Umbilical cord (tissue), 1 donor: ENCODE measurements at regions not wholly inside any gene's neighbourhood (a gene's known extent, or its start where the extent isn't known, plus 50 kb on each side); places are given as distances from the start of the nearest gene placed in this dataset.
A peak's percentile ranks its signal among the peaks of the same experiment; 100 is the strongest.

Experiments used
- DNase-seq: peaks from one replicate; pipeline ENCODE4 v3.0.0-alpha.2; 2015; ENCODE audit warnings: low spot score

DNA sequence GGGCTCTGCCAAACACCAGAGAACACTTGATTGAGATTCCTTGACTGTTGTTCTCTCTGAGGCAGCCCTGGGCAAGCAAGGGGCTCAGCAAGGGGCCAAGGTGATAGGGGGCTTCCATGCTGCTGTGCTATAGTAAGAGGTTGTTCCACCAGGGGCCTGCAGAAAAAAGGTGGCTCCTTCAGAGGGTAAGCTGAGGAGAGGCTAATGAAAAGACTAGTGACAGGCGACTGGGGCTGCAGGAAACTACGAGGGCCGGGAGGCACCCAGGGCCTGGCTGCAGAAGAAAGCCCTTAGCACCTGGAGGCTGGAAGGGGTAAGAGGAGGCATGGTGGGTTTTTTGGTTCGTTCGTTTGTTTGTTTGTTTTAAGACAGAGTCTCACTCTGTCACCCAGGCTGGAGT is 88.0 kb upstream of the CTNNA1 start:
- no peak for DNase-seq

DNA sequence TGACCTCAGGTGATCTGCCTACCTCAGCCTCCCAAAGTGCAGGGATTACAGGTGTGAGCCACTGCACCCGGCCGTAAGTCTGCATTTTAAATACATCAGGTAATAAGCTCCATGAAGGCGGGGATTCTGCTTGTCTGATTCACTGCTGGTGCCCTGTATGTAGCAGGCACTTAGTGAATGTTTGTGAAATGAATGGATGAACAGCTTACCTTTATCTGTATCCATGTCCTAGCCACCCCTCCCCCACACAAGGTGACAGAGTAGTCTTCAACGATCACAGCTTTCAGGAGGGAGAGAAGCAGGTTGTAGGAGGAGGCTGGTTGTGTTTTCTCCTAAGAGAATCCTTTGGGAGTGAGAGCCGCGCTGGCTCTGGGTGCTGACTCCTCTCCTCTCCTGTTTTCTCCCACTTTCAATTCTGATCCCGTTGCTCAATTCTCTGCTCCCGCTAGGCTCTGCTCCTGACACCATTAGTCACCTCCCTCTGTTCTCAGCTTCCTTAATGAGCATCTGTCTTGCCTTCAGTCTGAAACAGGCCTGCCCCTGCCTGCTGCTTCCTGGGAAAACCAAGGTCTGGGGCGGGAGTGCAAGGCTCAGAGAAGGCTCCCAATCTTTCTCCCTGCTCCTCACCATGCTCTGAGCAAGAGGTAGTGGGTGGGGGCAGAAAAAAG is 88.8 kb upstream of the CTNNA1 start:
- DNase-seq: no peak

DNA sequence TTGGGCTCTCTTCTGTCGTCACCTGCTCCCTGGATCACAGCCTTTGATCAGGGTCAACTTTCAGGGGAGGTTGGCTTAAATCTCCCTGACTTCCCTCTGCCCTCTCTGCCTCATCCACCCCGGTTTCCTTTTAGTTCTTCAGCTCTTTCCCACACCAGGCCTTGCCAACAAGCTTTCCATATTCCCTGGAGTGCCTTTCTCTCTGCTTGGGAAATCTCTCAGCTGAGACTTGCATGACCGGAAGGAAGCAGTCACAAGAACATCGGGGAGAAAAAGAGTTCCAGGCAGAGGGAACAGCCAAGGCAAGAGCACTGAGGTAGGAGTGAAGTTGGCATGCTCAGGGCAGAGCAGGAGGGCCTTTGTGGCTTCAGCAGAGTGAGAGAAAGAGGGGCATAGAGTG is 88.4 kb upstream of the HSPA9 start:
- no peak for DNase-seq

DNA sequence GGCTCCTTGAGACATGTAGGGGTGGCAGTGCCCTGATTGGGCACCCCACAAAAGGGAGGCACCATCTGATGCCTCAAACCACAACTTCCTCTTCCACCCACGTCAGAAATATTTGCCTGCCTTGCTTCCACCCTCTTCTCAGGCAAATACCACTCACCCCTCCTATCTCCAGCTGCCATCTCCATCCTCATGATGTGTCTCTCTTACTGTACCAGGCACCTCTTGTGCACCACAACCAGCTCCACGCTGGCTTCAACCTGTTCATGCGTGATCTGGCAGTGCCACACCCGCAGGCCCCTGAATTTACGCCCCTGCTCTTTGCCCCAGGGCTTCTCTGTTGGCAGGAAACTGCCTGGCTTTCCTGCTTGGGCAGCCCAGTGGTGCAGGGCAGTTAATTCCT is 87.8 kb upstream of the HSPA9 start:
- DNase-seq: no peak

DNA sequence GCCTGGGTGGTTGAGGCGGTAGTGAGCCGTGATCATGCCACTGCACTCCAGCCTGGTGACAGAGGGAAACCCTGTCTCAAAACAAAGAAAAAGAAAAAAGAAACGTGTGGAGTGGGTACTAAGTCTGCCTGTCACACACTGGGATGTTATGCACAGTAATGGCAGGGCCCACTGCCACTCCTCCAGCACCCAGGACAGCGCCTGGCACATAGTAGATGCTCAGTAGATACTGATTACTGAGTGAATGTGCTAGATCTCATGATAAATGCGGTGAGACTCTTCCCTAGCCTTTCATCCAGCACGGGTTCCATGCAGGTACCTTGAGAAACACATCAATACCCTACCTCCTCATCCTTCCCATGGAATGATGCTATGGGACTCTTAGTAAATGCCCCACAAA is 87.4 kb upstream of the HSPA9 start:
- DNase-seq: no peak

DNA sequence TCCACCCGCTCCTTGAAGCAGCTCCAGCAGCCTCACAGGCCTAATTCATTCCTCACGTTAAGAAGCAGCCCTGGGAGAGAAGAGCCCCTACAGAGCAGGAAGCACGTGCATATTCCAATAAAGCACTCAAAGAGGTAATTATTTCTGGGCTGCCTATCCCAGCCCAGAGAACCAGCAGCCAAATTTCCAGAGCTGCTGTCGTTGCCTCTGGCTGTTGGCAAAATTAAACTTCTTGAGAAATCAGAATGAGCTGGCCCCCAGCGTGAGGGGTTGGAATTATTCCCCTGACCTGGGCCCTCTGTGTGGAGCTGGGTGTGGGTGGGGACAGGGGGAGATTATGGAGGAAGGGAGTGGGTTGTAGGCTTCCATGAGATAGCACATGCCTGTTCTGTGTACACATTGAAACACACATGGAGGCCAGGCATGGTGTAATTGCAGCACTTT is 86.8 kb upstream of the HSPA9 start:
- DNase-seq: no peak

DNA sequence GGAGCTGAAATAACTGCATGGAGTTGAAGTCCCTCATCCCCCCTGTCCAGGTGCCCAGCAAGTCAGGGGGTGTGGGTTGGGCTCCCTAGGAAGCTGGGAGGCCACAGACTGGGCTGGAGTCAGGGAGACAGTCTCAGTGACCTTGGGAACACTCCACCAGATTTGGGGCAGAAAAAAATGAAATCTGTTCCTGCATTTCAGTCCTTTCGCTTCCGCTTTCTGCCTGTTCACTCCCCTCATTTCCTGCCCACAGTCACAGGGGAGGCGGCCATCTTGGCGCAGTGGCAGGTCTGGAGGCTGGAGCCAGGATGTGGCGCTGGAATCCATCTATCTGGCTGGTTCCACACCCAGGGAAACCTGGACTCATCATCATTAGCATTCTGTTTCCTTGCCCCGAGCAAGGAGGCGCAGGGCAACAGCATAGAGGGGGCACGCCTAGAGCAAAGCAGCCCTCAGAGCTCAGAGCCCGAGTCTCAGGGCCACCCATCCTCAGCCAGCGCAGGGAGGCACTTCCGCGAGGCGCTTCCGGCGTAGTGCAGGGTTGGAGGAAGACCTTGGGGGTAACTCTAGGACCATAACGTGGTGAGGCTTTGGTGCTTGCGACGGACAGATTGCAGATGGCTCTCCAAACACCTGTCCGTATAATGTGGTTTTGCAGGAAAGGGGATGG is 86.2 kb upstream of the HSPA9 start:
- no peak for DNase-seq

DNA sequence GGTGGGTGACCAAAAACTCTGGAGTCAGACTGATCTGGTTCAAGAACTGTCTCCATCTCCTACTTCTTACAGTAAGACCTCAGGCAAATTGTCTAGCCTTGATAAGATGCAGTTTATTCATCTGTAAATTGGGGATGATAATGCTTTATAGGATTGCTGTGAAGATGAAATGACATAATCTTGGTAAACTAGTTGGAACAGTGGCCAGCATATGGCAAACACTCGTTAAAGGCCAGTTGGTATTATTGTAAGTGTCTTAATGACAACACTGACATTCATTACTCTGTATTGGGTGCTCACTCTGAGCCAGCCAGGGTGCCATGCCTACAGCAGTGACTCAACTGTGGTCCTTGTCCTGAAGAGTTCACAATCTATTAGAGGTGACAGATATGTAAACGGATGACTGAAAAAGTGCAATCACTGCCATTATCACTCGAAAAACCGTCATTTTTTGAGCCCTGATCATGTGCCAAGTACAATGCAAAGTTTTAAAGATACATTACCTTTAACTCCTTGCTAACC is 84.9 kb upstream of the HSPA9 start:
- DNase-seq: no peak

DNA sequence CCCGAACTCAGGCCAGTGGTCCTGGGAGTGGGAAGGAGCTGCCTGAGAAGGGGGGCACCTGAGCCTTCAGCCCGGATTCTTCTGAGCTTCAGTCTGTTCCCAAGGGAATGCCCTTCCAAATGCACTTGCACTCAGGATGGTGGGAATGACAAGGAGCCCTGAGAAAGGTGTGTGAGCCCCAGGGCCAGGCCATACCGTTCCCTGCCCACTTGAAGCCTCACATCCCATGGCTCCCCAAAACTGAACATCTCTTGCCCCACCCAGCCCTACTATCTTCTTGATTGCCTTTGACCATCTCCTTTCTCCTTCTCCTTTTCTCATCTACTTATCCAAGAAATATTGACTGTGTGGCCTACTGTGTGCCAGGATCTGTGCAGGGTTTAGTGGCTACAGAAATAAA is 84.4 kb upstream of the HSPA9 start:
- no peak for DNase-seq

DNA sequence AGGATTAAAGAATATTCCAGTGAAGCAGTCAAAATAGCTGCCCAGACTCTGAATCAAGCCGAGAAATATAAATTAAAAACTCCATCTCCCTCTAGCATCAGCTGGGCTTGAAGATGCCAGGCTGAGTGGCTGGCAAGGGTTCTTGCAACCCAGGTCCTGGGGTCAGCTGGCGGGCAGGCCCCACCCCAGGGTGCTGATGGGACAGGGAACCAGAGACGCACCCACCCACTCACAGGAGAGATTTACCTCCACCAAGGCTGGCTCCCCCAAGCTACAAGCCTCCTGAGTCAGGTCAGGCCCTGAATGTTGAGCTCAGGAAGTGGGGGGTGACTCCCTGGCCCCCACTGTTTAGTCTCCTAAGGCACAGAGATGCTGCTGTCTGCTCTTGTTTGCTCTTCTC is 83.9 kb upstream of the HSPA9 start:
- DNase-seq: no peak

DNA sequence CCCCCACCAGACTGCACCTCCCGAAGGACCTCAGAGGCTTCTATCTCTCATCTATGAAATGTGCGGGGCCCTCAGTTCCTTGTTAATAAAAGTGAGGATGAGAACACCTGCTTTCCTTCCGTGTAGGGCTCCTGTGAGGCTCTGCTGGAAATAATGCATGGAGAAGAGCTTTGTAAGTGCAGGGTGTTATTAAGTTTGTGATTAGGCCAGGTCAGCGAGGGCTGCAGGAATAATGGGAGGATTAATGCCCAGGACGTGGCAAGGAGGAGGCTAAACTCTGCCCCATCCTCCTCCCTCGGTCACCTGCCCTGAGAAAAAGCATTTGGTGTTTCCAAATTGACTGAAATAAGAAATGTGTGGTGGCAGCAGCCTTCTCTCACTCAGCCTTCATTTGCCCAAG is 83.5 kb upstream of the HSPA9 start:
- no peak for DNase-seq

DNA sequence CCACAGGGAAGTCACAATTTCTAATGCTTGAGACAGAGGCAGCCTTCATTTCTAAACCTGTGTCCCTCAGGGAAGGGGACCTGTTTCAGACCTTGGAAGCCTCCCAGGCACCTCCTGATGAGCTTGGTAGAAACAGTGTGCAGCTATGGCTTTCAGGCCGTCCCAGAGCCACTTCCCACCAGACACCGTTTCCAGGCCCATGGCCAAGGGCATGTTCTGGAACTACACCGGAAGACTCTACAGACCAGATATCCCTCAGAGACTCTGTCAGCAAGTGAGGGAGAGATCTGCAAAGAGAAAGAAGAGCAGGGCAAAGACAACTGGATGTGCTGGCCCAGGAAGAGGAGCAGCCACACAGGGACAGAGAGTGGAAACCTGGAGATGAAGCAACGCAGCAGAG is 82.2 kb upstream of the HSPA9 start:
- DNase-seq: peak; percentile 30

DNA sequence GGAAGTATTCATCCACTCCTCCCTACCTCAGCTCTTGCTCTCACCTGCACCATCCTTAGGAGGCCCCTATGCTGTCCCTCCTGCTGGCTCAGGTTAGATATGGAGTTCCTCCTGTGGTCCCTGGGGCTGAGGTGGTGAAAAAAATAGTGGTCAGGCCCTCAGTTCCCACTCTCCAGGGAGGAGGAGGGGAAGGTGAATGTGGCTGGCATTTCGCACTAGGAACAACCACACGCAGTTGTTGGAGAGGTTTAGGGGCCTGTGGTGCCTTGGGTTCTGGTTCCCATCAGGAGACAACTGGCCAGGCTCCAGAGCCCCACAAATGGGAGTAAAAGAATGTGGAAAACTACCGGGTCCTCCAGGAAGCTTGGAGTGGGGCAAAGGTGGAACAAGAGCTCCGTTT is 81.7 kb upstream of the HSPA9 start:
- DNase-seq: no peak

DNA sequence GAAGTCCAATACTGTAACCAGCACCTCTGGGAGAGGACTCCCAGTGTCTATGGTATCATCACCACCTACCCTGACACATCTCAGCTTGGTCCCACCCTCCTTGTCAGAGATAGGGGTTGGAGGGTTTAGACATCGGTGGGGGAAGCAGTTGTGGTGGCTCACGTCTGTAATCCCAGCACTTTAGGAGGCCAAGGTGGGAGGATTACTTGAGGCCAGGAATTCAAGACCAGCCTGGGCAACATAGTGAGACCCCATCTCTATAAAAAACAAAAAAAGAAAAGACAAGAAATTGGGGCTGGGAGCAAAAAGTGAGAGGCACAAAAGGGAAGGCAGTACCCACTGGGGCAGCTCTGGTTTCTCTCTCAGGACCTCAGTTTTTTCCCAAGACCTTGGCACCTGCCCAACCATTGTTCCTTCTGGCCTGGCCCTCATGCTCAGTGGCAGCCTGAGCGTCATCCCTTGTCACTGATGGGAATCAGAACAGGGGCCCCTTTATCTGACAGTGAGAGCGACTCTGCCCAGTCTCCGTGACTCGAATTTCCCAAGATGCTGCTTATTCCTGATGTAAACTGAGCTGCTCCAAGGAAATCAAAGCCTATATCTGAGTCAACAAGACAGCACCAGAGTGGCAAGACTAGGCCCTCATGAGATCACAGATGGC is 80.5 kb upstream of the HSPA9 start:
- DNase-seq: no peak

DNA sequence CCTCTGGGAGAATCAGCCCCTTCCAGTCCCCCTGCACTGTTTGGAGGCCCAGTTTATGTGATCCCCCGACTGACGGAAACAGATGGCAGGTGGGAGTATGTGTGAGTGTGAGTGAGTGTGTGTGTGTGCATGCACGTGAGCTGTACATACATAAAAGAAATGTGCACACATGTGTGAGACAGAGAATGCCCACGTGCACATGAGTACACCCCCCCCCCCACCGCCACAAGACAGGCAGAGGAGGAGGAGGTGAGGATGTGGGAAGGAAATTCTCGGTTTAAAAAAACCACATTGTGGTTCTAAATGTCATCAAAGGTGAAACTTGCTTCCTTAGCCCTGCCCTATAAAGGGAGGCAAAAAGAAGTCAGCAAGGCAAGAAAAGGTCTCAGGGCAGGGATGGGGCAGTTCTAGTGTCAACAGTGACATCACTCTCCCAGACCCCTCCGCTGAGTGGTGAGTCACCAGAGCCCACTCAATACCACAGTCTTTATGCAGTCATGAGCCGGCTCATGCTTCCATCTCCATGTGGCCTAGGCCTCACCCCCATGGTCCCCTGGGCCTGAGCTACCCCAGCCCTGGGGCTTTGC is 79.2 kb upstream of the HSPA9 start:
- DNase-seq: no peak

DNA sequence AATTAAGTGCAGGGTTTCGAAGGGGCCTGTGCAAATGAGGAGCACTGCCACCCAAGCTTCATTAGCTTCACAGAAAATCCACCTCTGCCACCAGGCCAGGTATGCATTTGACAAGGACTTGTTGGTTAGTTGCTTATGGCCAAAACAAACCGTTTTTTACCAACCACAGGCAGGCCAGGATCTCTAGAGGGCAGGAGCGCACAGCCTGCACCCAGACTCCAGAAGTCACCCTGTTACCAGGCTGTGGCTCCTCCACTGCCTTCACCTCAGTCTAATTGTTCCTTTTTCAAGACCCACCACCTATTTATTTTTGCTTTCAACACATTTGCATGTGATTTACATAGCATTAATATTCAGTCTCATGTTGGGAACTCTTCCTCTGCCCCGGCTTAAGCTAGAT is 78.3 kb upstream of the HSPA9 start:
- no peak for DNase-seq

DNA sequence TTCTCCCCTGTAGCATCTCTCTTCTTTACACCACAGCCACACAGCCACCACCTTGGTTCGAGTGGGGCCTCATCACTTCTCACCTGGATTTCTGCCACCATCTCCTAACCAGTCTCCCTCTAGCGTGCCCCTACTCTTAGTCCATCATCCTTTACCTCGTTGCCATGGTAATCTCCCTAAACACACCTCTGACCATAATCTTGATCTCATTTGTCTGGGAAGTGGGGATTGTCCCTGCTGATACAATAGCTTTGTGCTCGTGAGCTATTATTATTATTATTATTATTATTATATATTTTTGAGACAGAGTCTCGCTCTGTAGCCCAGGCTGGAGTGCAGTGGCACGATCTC is 76.5 kb upstream of the HSPA9 start:
- no peak for DNase-seq

DNA sequence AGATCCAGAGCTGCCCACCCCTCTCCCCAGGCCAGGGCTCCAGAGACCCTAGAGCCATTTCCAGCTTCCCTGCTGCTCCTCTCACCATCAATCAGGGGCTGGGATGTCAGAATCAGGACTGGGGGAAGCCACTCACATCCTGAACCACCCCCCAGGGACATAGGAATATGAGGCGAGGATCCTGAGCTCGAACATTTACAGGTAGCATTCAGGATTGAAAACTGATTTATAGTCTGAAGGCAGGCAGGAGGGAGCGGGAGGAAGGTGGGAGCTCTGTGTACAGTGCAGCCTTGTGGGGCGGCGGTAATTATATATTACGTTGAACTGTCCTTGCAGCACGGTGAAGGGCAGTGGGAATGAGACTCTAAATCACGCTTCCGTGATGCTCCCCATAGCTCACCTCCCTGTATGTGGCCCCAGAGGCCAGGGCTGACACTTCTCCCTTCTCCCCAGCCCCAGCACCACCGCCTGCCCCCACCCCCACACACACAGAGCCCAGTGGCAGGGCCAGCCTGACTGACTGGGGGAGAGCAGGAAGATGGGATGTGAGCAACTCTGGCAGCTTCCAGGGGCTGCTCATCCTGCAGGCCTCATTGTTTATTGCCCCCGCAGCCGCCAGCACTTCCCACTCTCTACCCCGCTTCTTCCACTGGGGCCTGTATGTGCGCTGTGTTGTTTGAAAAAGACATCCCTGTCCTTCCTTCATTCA is 76.0 kb upstream of the HSPA9 start:
- no peak for DNase-seq

DNA sequence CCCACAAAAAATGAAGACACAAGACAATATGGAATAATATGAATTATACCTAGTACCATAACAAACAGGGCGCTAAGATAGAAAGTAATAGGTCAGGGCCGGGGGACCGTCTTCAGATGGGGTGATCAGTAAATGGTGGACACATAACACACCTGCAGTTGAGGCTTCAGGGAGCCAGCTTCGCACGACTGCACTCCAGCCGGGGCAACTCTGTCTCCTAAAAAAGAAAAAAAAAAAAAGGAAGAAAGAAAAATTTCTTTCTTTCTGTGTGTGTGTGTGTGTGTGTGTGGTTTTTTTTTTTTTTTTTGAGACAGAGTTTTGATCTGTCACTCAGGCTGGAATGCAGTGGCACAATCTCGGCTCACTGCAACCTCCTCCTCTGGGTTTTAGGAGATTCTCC is 75.0 kb upstream of the HSPA9 start:
- no peak for DNase-seq

DNA sequence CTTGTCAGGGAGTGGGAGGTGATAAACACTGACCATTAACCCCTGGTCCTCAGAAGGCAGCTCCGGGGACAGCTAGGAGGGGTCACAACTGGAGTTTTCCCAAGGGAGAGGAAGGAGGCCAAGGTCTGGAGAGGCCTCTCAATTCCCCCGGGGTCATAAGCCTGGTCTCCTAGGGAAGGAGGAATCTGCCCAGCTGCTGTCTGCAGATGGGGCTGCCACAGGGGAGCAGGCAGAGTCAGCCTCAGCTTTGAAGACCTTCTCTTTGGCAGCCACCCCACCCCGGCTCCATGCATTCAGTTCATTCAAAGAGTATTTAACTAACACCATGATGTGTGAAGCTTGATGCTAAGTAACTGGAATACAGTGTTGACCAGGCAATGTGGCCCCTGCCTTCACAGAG is 74.6 kb upstream of the HSPA9 start:
- peak; percentile 36 for DNase-seq

DNA sequence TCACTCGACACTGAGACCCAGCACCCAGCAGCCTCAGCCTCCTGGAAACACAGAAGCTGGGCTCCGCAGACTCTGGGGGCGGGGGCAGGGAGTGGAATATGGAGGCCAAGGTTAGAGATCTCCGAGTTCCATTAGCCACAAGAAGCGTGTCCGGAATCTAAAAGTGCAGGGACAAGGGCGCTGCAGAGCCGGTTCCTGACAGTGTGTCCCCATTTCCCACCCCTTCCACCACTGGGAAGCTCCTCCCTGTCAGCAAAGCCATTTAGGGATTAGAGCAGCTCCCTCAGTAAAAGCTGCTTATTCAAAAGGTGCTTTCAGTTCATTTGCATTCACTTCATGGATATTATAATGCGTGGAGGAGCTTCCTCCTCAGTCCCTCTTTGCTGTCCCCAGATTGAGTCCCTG is 74.1 kb upstream of the HSPA9 start:
- no peak for DNase-seq

DNA sequence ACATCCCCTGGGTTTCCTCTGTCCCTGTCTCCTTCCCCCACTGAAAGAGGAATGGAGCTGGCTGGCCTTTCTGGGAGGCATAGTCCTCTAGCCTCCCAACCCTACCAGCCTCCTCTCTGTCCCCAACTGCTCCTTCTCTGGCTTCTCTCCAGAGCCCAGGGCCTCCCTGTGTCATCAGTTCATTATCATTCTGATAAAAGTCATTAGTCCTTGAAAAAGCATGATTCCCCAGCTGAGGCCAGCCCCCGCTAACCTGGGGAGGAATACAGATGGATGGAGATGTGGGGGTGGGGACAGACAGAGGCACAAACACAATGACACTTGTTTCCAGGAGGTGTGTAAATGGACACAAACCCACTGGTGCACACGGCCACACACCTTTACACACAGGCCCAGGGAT is 73.6 kb upstream of the HSPA9 start:
- DNase-seq: no peak
